OCI-LY3 (cell line): ENCODE measurements at regions not wholly inside any gene's neighbourhood (a gene's known extent, or its start where the extent isn't known, plus 50 kb on each side); places are given as distances from the start of the nearest gene placed in this dataset.

Experiments used
- H2AFZ ChIP-seq: fragments of 200-600, 300-600 bp; shearing (Covaris generic); 2 replicates; pipeline ENCODE4 v1.6.0; 2014; ENCODE audit warnings: antibody characterized with exemption, low read depth, low read length
- H3K27ac ChIP-seq: fragments of 200-600, 300-600 bp; sonication (generic); 2 replicates; pipeline ENCODE4 v1.5.1; 2014; ENCODE audit warnings: mild to moderate bottlenecking, low read length, moderate library complexity, mixed read lengths
- H3K27me3 ChIP-seq: fragments of 200-600, 300-600 bp; sonication (generic); 2 replicates; pipeline ENCODE4 v1.6.1; 2014; ENCODE audit warnings: low read depth, low read length, mixed read lengths
- H3K36me3 ChIP-seq: fragments of 200-600, 300-600 bp; sonication (generic); replicated peaks from 2 replicates; pipeline ENCODE3; 2014; ENCODE audit warnings: low read depth, low read length, mixed read lengths
- H3K4me1 ChIP-seq: fragments of 300-600, 200-600 bp; sonication (generic); 2 replicates; pipeline ENCODE4 v1.6.1; 2014; ENCODE audit warnings: low read length, mixed read lengths
- H3K4me2 ChIP-seq: fragments of 200-600, 300-600 bp; sonication (generic); 2 replicates; pipeline ENCODE4 v1.6.1; 2014; ENCODE audit warnings: low read length, mixed read lengths
- H3K4me3 ChIP-seq: fragments of 300-600, 200-600 bp; sonication (generic); 2 replicates; pipeline ENCODE4 v1.5.1; 2014; ENCODE audit warnings: antibody characterized with exemption, mild to moderate bottlenecking, low read length, moderate library complexity
- H3K79me2 ChIP-seq: fragments of 300-600, 200-600 bp; shearing (Covaris generic); 2 replicates; pipeline ENCODE4 v1.6.1; 2014; ENCODE audit warnings: mild to moderate bottlenecking, low read length, mixed read lengths
- H3K9ac ChIP-seq: fragments of 300-600, 200-600 bp; shearing (Covaris generic); 2 replicates; pipeline ENCODE4 v1.6.0; 2014; ENCODE audit warnings: mild to moderate bottlenecking, low read length, moderate library complexity
- H3K9me3 ChIP-seq: fragments of 200-600, 300-600 bp; shearing (Covaris generic); 2 replicates; pipeline ENCODE4 v1.6.1; 2014; ENCODE audit warnings: low read length, mixed read lengths; ENCODE audit not compliant: insufficient read depth
- H4K20me1 ChIP-seq: fragments of 200-600, 300-600 bp; sonication (generic); 2 replicates; pipeline ENCODE4 v1.6.1; 2016; ENCODE audit warnings: low read length, mixed read lengths; ENCODE audit not compliant: insufficient read depth
- EZH2phosphoT487 ChIP-seq: fragments of 200-600 bp; shearing (Covaris generic); IDR thresholded peaks from 2 replicates; pipeline ENCODE4 v1.6.1; 2018; ENCODE audit warnings: antibody characterized with exemption, mixed run types, low read depth
- TF ChIP-seq, protein P1 (sequence below): fragments of 200-600, 300-600 bp; sonication (generic); IDR thresholded peaks from 2 replicates; pipeline ENCODE4 v1.5.1; 2014; ENCODE audit warnings: antibody characterized with exemption, low read length, low read depth

DNA sequence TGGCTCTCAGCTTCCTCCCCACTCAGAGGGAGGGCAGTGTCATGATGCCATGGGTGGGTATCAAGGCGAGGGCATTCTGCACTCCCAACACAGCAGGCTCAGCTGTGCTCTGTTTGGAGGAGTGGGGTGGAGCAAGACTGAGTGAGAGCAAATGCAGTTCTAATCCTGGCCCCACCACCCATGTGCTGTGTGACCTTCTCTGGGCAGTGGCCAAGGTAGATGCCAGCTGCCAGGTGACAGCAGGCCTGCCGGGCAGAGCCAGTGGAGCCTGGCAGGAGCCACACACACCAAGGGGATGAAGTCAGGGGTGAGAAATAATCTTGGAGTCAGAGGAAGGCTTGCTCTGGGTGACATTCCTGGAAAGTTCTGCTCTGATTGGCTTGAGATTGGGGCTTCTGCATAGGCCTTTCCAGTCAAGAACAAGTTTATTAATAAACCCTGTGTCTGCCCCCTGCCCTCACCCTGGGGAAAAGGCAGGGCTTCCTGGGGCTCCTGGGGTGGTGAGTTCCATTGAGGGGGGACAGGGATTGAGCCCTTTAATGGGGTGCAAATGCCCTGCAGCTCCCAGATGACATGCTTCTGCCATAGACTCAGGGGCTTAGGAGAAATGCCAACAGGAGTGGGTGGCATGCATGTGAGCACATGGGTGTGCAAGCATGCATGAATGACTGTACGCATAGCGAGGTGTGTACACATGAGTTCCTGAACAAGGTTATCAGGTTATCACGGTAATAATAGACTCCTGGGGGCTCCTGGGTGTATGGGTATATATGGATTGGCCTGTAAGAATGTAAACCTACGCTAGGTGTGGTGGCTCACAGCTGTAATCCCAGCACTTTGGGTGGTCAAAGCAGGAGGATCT, 134.2 kb downstream of the MRPL14 start:
- Histone ChIP-seq H3K36me3 (no peaks in the 10 kb centered on the region), H3K9me3 (no peaks in the 10 kb centered on the region), H3K27me3 (no peaks in the 10 kb centered on the region), H3K79me2 (no peaks in the 10 kb centered on the region), H3K9ac (no peak overlapping the region), H4K20me1 (no peaks in the 10 kb centered on the region), H2AFZ (no peak overlapping the region), H3K4me1 (peaks cover 11% of the 10 kb centered on the region), H3K27ac (no peak overlapping the region), H3K4me2 (no peak overlapping the region), H3K4me3 (no peak overlapping the region)
- TF ChIP-seq, protein P1, sequence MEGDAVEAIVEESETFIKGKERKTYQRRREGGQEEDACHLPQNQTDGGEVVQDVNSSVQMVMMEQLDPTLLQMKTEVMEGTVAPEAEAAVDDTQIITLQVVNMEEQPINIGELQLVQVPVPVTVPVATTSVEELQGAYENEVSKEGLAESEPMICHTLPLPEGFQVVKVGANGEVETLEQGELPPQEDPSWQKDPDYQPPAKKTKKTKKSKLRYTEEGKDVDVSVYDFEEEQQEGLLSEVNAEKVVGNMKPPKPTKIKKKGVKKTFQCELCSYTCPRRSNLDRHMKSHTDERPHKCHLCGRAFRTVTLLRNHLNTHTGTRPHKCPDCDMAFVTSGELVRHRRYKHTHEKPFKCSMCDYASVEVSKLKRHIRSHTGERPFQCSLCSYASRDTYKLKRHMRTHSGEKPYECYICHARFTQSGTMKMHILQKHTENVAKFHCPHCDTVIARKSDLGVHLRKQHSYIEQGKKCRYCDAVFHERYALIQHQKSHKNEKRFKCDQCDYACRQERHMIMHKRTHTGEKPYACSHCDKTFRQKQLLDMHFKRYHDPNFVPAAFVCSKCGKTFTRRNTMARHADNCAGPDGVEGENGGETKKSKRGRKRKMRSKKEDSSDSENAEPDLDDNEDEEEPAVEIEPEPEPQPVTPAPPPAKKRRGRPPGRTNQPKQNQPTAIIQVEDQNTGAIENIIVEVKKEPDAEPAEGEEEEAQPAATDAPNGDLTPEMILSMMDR, result no peak

DNA sequence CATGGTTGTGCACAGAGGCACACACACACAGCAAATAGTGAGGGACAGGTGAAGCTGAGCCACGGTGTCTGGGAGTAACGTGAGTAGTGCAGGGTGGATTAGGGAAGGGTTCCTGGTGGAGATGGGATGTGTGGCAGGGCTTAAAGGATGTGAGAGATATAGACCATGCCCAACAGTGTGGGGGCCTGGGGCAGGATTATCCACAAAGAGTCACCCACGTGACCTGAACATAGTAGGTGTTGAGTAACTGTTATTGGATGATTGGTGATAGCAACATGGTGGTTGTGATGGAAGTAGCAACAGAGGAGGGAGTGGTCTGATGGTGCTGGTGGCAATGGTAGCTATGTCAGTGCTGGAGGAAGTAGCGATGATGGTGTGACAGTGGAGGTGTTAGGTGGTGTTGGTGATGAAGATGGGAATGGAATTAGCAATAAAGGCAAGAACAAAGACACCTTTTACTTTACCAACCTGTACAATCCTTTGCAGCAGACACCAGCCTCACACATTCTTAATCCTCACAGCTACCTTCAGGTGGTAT, 135.1 kb downstream of the MRPL14 start:
- Histone ChIP-seq H3K36me3 (no peaks in the 10 kb centered on the region), H2AFZ (no peak overlapping the region), H4K20me1 (no peaks in the 10 kb centered on the region), H3K9ac (no peak overlapping the region), H3K4me2 (no peak overlapping the region), H3K9me3 (no peaks in the 10 kb centered on the region), H3K4me1 (peaks cover 11% of the 10 kb centered on the region), H3K79me2 (no peaks in the 10 kb centered on the region), H3K27ac (no peak overlapping the region), H3K27me3 (no peaks in the 10 kb centered on the region), H3K4me3 (no peak overlapping the region)
- no peak for TF ChIP-seq EZH2phosphoT487
- TF ChIP-seq, protein P1, result no peak

DNA sequence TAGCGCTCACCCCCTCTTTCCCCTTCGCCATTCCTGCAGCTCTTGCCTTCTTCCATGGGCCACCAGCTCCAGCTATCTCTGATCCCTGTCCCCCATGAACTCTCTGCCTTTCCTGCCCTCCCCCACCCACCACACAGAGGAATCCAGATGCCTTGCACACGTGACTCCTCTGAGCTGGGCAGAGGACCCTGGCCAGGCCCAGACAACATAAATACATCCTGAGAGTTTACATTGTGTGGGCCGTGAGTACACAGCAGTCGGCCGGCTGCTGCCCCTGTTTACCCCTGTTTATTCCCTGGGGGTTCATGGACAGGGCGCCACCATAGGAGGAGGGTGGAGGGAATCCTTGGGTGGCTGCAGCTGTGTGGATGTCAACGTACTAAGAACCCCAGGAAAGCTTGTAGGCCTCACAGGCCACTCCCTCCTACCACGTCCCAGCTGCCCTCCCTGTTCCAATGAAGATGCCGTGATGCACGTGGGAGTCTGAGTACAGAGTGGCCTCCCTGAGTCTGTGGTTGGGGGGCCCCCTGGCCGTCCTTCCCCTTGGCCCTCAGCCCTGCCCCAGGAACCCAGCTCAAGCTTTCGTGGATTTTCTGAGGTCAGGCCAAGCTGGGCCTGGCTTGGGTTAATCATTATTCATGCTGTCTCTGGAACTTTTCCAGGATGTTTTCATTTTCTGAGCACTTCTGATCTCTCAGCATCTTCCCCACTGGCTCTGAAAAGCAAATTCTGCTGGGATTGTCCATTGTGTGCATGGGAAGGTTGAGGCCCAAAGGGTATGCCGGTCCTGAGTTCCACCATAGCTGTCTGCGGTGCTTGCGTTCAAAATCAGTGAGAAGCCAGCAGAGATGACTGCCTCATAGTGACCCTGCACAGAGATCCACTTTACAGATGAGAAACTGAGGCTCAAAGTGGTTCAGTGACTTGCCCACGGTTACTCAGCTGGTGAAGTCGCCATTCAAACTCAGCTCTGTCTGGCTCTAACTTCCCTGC, 136.3 kb downstream of the MRPL14 start:
- H3K9ac ChIP-seq, result no peak overlapping the region
- H3K27me3 ChIP-seq, result peaks cover 8% of the 10 kb centered on the region
- no peaks in the 10 kb centered on the region for H4K20me1 ChIP-seq
- no peaks in the 10 kb centered on the region for H3K9me3 ChIP-seq
- H3K4me1 ChIP-seq, result peaks cover 11% of the 10 kb centered on the region
- no peak overlapping the region for H3K27ac ChIP-seq
- no peaks in the 10 kb centered on the region for H3K79me2 ChIP-seq
- no peaks in the 10 kb centered on the region for H3K36me3 ChIP-seq
- no peak overlapping the region; the same call in 1 of the 2 replicates for H2AFZ ChIP-seq
- TF ChIP-seq EZH2phosphoT487, result no peak
- TF ChIP-seq, protein P1, result no peak
- H3K4me3 ChIP-seq, result no peak overlapping the region
- H3K4me2 ChIP-seq, result no peak overlapping the region

DNA sequence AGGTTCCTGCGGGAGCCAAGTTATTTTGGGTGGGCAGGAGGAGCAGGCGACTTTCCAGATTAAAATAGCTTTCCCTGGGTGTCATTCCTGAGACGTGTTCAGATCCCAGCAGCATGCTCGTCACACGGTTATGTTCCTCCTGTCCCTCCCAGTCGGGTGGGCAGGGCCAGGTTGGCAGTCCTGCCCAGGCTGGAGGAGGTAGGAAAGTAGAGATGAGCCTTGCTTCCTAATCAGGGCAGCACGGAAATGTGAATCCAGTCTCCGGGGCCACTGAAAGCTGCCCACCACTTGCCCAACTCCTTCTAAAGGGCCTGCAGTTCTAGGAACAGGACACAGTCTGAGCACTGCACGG, 137.0 kb downstream of the MRPL14 start:
- TF ChIP-seq, protein P1, result no peak
- TF ChIP-seq EZH2phosphoT487, result no peak
- Histone ChIP-seq H3K4me3 (no peak overlapping the region), H3K79me2 (no peaks in the 10 kb centered on the region), H3K27ac (no peak overlapping the region), H3K36me3 (no peaks in the 10 kb centered on the region), H2AFZ (no peak overlapping the region), H3K4me2 (no peak overlapping the region), H3K9ac (no peak overlapping the region), H3K4me1 (peaks cover 11% of the 10 kb centered on the region), H4K20me1 (no peaks in the 10 kb centered on the region), H3K9me3 (no peaks in the 10 kb centered on the region), H3K27me3 (peaks cover 8% of the 10 kb centered on the region)
